Tibial artery (tissue), 4 donors: ENCODE measurements at regions not wholly inside any gene's neighbourhood (a gene's known extent, or its start where the extent isn't known, plus 50 kb on each side); places are given as distances from the start of the nearest gene placed in this dataset.

Source experiments
- DNase-seq, 2 donors: peaks; one replicate each; pipeline ENCODE4 v3.0.0-alpha.2; 2019
- H3K27ac ChIP-seq, 2 donors: fragments of 200-600 bp; sonication (generic) in 1 of 2; 1 replicate in 1 of 2; 2 replicates in 1 of 2; pipeline ENCODE4 v1.5.1; 2018 to 2019; ENCODE audit warnings: mild to moderate bottlenecking in 1 of 2
- H3K27me3 ChIP-seq, 2 donors: fragments of 200-600 bp; sonication (generic) in 1 of 2; one replicate each; pipeline versions ENCODE4 v1.5.1 to v1.6.0; 2016 to 2019
- H3K36me3 ChIP-seq, 3 donors: fragments of 200-600 bp; sonication (generic) in 2 of 3; one replicate each; pipeline ENCODE4 v1.5.1; 2016 to 2019; ENCODE audit warnings: mild to moderate bottlenecking in 2 of 3
- H3K4me1 ChIP-seq, 4 donors: fragments of 200-600 bp; sonication (generic) in 2 of 4; 1 replicate in 3 of 4; 2 replicates in 1 of 4; pipeline ENCODE4 v1.5.1; 2016 to 2019
- H3K4me3 ChIP-seq, 2 donors: fragments of 200-600 bp; sonication (generic) in 1 of 2; 1 replicate in 1 of 2; 2 replicates in 1 of 2; pipeline ENCODE4 v1.5.1; 2018 to 2019; ENCODE audit warnings: mild to moderate bottlenecking in 2 of 2
- H3K9me3 ChIP-seq, 3 donors: fragments of 200-600 bp; sonication (generic) in 1 of 3; one replicate each; pipeline ENCODE4 v1.5.1; 2016 to 2019
- CTCF ChIP-seq, 2 experiments: fragments of 200-600 bp in 1 of 2; fragments of 450-650 bp in 1 of 2; IDR thresholded peaks; one replicate each; pipeline ENCODE4 v1.5.1; 2017 to 2019; ENCODE audit warnings: antibody characterized with exemption in 2 of 2, mild to moderate bottlenecking in 1 of 2, moderate library complexity in 1 of 2
- intact Hi-C: fragments of 100-400 bp; cut with DNase I; formaldehyde crosslinking; loops from one replicate; pipeline ENCODE4 v1.15.0; 2023; ENCODE audit warnings: low total_unique reads

GRCh38 chr12:125634813-125635212, 569.6 kb downstream of the AACS start:
- Histone ChIP-seq H3K27me3 (no peaks in the 10 kb centered on the region), H3K27ac (no peak overlapping the region), H3K9me3 (peaks cover 0 to 3% (median 0%) of the 10 kb centered on the region in 3 donors), H3K36me3 (no peaks in the 10 kb centered on the region), H3K4me3 (no peak overlapping the region), H3K4me1 (no peaks in the 10 kb centered on the region)
- intact Hi-C loops, result no loop called here
- DNase-seq, result no peak
- TF ChIP-seq CTCF (IDR thresholded peaks at IDR 0.05), result no peak

GRCh38 chr12:125639826-125640225, 574.6 kb downstream of the AACS start:
- H3K36me3 ChIP-seq, result no peaks in the 10 kb centered on the region
- TF ChIP-seq CTCF (IDR thresholded peaks at IDR 0.05), result no peak
- no peak overlapping the region for H3K27ac ChIP-seq
- DNase-seq, result no peak
- H3K4me1 ChIP-seq, result no peaks in the 10 kb centered on the region
- H3K4me3 ChIP-seq, result no peak overlapping the region
- H3K27me3 ChIP-seq, result no peaks in the 10 kb centered on the region
- H3K9me3 ChIP-seq, result no peaks in the 10 kb centered on the region
- intact Hi-C loops, result no loop called here

GRCh38 chr12:125643055-125643454, 577.8 kb downstream of the AACS start:
- H3K27me3 ChIP-seq, result no peaks in the 10 kb centered on the region
- H3K36me3 ChIP-seq, result no peaks in the 10 kb centered on the region
- TF ChIP-seq CTCF (IDR thresholded peaks at IDR 0.05), result no peak
- no peaks in the 10 kb centered on the region for H3K9me3 ChIP-seq
- DNase-seq, result no peak
- H3K27ac ChIP-seq, result no peak overlapping the region
- no peak overlapping the region for H3K4me3 ChIP-seq
- no peaks in the 10 kb centered on the region for H3K4me1 ChIP-seq
- intact Hi-C loops, result no loop called here

GRCh38 chr12:125645724-125646123, 580.5 kb downstream of the AACS start:
- H3K4me3 ChIP-seq, result no peak overlapping the region
- no peaks in the 10 kb centered on the region for H3K36me3 ChIP-seq

GRCh38 chr12:125650587-125650986, 585.4 kb downstream of the AACS start:
- Histone ChIP-seq H3K36me3 (no peaks in the 10 kb centered on the region), H3K4me3 (no peak overlapping the region), H3K27ac (no peak overlapping the region), H3K9me3 (no peaks in the 10 kb centered on the region), H3K4me1 (no peaks in the 10 kb centered on the region), H3K27me3 (no peaks in the 10 kb centered on the region)
- TF ChIP-seq CTCF (IDR thresholded peaks at IDR 0.05), result no peak
- intact Hi-C loops, result no loop called here
- no peak for DNase-seq

More at GRCh38 chr12:125645724-125646123, 580.5 kb downstream of the AACS start:
- Histone ChIP-seq H3K9me3 (no peaks in the 10 kb centered on the region), H3K27ac (no peak overlapping the region), H3K27me3 (no peaks in the 10 kb centered on the region), H3K4me1 (no peaks in the 10 kb centered on the region)
- intact Hi-C loops, result no loop called here
- no peak for DNase-seq
- TF ChIP-seq CTCF (IDR thresholded peaks at IDR 0.05), result no peak

- DNase-seq, result no peak
- Histone ChIP-seq H3K4me1 (no peaks in the 10 kb centered on the region), H3K27me3 (no peaks in the 10 kb centered on the region), H3K9me3 (no peaks in the 10 kb centered on the region), H3K27ac (no peak overlapping the region), H3K4me3 (no peak overlapping the region), H3K36me3 (no peaks in the 10 kb centered on the region)
- intact Hi-C loops, result no loop called here
- TF ChIP-seq CTCF (IDR thresholded peaks at IDR 0.05), result no peak
These were observed 586.4 kb downstream of the AACS start for GRCh38 chr12:125651625-125652024.
